Mammary epithelial cell (primary cell): ENCODE measurements at regions not wholly inside any gene's neighbourhood (a gene's known extent, or its start where the extent isn't known, plus 50 kb on each side); places are given as distances from the start of the nearest gene placed in this dataset.

Experiments
- CTCF ChIP-seq, 2 donors: IDR thresholded peaks in 1 of 2; conservative IDR thresholded peaks in 1 of 2; 2 replicates each; pipeline ENCODE4 v1.5.1; 2011 to 2012; ENCODE audit warnings: inconsistent platforms in 2 of 2, low read length in 2 of 2, mild to moderate bottlenecking in 2 of 2, control low read depth in 1 of 2, low read depth in 1 of 2; ENCODE audit not compliant: insufficient read depth in 1 of 2; ENCODE audit errors: extremely low read depth in 1 of 2
- EZH2 ChIP-seq: IDR thresholded peaks from 2 replicates; pipeline ENCODE4 v1.6.1; 2012; ENCODE audit warnings: low read length, inconsistent platforms, borderline replicate concordance

- TF ChIP-seq CTCF (conservative IDR thresholded peaks at IDR 0.05 in 1 of 2, IDR thresholded peaks at IDR 0.05 in 1 of 2; ENCODE audit: extremely low read depth in 1 of 2, insufficient read depth in 1 of 2, low read depth in 1 of 2, low read length in 2 of 2): no peak
- TF ChIP-seq EZH2: no peak
Observed at GRCh38 chr12:46676797-46677520, 148.8 kb downstream of the SLC38A4 start.
